Keratinocyte (primary cell): ENCODE measurements at regions not wholly inside any gene's neighbourhood (a gene's known extent, or its start where the extent isn't known, plus 50 kb on each side); places are given as distances from the start of the nearest gene placed in this dataset.

ENCODE experiments used
- CTCF ChIP-seq, 3 experiments: IDR thresholded peaks in 1 of 3; conservative IDR thresholded peaks in 1 of 3; optimal IDR thresholded peaks in 1 of 3; 2 replicates in 2 of 3; 3 replicates in 1 of 3; pipeline versions ENCODE3 to v1.5.1; 2011; ENCODE audit warnings: low read length in 3 of 3, mild to moderate bottlenecking in 3 of 3, moderate library complexity in 2 of 3, control low read depth in 1 of 3, inconsistent platforms in 1 of 3; ENCODE audit not compliant: insufficient read depth in 2 of 3; ENCODE audit errors: extremely low read depth in 1 of 3
- EZH2 ChIP-seq: IDR thresholded peaks from one replicate; pipeline ENCODE4 v1.6.1; 2012; ENCODE audit warnings: inconsistent platforms, mild to moderate bottlenecking, low read length, moderate library complexity

GRCh38 chrX:69074726-69075125 lies 90.5 kb downstream of the PJA1 start:
- TF ChIP-seq CTCF (optimal IDR thresholded peaks at IDR 0.05 in 1 of 3, IDR thresholded peaks at IDR 0.05 in 1 of 3, conservative IDR thresholded peaks at IDR 0.05 in 1 of 3; ENCODE audit: extremely low read depth in 1 of 3, insufficient read depth in 2 of 3, low read length in 3 of 3), result no peak
- no peak for TF ChIP-seq EZH2
